Stimulated activated CD4-positive, alpha-beta T cell treated with anti-CD3 and anti-CD28 coated beads, Interleukin-15, amount 100 ng/mL, for 24 hours (primary cell): ENCODE measurements at regions not wholly inside any gene's neighbourhood (a gene's known extent, or its start where the extent isn't known, plus 50 kb on each side); places are given as distances from the start of the nearest gene placed in this dataset.

Source experiments
- DNase-seq: peaks from one replicate; pipeline ENCODE4 v3.0.0-alpha.2; 2020

DNA sequence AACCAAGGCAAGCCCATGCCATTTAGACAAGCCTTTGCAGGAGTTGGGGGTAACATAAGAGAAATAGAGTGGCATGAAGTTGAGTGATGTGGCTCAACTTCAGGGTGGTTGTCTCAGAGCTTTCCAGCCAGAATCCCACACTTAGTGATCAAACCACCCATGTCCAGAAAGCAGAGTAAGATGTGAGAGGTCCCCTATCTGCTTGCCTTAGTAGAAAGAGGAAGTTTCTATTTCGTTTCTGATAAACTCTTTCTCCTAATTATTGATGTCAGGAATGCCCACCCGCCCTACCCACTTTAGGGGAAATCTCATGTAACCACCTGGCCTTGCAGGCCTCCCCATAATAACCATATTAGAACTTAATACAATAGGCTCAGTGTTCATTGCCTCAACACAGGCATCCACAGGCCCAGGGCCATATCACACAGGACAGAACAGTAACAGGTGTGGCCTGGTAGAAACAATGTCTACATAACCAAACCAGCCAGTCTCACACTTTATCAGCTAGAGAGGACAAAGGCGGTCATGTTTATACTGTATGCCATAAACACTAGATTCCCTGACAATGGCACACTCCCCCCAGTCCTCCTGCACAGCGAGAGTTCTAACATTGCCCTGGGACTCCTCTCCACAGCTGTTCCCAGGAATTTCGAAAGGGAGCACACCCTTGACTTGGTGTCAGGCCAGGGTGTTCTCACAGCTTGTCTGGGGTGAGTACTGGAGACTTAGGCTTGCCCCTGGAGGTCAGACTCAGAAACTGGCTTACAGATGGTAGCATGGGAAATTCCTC is 364.4 kb downstream of the CXCL12 start:
- DNase-seq = no peak

DNA sequence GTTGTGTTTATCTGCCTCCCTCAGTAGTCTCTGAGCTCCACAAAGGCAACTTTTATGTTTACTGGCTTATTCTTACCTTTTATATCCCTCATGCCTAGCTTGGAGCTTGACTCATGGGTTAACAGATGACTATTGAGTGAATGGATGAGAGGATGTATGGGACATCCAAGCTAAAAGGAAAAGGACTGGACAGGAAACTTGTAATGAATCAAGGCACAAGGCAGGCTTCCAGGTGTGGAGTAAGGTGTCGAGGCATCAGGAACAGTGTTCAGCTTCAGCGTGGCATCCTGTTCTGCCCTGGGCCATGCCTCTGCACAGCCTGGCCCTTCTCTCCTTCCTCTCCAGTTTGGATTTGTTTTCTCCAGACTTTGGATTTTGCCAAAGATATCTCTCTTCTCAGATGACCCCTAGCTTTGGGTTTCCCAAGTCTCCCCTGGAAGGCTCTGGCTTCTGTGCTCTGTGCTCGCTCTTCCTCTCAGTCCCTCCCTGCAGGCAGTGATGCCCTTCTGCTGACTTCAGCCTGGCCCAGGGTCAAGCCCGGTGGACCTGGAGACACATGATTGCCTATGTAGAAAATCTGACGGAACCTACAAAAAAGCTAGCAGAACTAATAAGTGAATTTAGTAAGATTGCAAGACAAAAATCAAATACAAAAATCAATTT is 367.3 kb downstream of the CXCL12 start:
- no peak for DNase-seq

DNA sequence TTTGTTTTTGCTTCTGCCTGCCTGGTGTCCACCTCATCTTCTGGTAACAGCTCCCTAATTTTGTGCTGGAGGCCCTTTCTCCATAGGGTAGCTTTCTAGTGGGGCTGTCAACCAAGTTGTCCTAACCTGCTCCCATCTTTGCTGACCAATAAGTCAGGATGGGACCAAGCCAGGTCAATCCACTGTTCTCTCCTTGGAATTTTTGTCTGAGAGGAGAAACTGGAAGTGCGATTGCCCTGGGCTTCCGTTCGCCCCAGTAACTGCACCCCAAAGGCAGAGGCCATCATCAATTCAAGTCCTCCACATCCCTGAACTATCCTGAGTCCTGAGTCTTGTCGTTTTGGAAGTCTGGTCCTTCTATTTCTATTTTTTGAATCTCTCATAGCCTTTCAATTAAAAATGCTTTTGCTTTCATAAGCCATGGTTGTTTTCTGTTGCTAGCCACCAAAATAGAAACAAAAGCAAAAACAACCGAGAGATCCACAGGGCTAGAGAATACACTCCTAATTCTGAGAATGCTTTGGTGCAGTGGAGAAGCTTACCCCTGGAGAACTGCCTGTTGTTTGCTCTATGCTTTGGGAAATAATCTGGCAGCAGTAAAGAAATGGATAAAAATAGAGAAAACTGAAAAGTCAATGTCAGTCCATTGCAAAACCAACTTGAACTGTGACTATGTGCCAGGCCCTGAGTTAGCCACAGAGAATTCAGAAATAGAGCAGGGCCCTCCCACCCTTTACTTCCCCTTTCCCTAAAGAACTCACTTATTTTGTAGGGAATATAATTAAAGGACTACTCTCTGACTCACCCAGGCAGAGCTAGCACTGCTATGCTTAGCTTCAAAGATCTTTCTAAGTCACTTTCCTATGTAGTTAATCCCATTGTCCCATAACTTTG is 368.1 kb downstream of the CXCL12 start:
- DNase-seq = no peak

DNA sequence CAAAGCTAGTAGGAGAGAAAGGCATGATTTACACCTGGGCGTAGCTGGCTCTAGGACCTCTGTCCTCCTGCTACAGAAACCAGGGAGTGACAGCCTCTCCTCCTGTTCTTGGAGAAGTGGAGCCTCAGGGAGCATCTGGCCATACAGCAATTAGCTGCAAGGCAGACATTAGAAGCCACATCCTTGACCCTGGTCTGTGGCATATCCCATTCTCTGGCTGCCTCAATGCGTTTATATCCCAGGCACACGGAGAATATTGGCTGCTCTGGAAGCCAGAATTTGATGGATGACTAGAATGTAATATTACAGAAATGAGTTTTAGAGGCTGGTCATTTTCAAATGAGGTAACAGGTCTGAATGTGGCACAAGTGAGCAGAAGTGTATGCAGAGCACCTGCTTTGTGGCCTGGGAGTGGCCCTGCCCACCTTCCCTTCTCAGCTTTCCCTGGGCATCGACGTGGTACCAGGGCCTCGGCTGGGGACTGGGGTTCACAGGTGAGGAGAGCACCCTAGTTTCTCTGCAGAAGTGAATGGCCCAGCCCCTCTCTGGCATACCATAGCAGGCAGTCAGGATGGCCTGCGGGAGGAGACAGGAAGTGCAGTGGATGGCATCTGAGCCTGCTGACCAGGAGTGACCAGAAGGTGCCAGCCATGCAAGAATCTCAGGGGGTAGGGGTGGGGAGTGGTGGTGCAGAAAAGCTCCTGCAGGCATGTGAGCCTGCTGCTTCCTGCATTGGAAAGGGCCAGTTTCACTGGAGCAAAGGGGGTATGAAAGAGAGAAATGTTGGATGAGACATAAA is 367.2 kb upstream of the ZNF32 start:
- DNase-seq = no peak

DNA sequence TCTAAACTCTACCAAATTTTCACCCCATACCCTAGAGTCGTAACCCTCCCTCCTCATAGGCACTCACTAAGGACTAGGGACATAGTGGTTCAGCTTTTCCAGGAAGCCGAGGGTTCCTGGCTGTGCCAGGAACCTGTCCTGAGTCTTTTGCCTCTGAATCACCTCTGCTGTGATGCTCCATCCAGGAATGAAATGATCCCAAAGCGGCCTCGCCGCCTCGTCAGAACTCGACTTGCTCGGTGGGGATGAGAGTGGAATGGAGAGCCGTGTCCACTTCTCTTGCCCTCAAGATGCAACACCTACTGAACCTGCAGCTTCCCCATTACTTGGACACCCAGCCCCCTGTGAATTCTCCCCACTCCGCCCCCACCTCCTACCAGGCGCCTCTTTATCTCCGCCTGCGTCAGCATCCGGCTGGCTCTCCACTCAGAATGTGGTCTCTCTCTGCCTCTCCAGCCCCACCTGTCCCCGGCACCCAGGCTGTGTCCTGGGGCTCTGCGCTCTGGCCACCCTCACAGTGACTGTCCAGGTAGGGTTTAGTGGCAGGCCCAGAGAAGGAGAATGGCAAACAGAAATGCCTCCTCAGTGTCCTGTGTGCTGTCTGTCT is 366.1 kb upstream of the ZNF32 start:
- no peak for DNase-seq

DNA sequence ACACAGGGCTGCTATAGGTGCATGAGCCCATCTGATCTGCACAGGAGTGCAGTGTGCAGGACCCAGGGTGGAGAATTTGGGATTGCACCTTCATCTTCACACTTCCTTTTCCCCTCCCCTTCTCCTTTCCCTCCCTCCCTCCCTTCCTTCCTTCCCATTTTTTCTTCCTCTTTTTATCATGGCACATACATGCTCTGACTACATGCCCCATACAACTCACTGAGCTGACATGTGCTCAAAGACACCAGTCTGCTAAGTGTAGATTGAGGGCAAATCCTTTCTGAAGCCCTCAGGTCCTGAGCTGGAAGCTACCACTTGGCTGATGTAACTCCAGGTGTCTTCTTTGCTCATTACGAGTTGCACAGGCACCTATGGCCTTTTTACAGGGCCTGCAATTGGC is 365.3 kb upstream of the ZNF32 start:
- DNase-seq = no peak

DNA sequence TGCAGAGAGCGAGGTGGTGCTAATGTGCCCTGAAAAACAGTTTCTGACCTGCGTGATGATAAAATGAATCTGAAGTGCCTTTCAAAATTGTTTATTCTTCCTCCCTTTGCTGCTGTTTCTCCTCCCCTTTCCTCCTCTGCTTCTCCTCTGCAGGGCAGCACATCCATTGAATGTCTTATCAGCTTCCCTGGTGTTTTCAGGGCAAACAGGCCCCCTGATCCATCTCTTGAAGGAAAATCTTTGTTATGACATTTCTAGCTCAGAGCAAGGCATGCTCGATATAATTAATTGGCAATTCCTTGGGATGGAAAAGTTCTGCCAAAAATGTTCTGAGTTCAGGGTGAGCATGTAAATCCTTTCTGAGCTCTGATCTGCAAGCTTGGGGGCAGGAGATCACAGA is 364.2 kb upstream of the ZNF32 start:
- DNase-seq = no peak

DNA sequence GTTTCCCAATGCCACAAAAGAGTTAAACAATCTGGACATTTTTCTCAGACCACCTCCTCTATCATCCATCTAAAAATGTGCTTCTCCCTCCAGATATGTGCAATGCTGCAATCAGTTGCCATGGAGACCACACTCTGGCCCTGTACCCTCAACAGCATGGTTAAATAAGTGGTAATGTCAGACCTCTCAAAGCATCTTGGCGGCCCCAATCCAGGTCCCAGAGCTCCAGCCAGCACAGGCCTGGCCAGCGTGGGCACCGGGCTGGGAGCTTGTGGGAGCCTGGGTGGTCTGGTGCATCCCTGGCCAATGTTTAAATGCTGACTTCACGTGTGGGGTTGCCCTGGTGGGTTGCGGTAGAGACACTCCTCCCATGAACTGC is 362.9 kb upstream of the ZNF32 start:
- DNase-seq = no peak

DNA sequence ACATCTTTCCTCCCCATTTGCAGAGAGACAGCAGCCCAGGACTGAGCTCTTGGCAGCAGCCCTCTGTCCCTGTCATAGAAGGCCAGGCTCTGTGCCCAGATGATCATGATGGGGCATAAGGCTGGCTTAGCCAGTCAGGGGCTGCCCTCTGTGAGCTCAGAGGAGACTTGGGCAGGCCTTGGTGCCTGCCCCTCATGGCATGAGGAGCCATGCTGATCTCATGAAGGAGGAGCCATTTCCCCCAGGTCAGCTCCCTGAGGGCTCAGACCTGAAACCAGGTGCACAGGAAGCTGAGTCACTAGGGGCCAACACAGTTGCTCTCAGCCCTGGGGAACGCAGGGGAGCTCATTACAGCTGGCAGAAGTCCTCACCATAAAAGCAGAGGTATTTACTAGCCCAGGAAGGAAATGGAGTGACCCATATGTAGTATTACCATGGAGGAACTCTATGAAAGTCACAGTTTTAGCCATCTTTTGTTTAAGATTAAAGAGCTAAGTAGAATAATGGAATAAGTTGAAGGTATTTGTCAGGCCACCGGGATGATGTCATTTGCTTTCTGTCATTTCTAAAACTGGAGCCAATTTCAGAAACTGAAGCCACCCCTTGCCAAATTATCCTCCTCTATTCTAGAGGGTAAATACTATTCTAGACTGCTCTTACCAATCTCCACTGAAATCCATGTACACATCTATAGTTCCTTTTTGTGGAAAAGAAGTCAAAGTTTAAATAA is 362.4 kb upstream of the ZNF32 start:
- peak; percentile 30 for DNase-seq

DNA sequence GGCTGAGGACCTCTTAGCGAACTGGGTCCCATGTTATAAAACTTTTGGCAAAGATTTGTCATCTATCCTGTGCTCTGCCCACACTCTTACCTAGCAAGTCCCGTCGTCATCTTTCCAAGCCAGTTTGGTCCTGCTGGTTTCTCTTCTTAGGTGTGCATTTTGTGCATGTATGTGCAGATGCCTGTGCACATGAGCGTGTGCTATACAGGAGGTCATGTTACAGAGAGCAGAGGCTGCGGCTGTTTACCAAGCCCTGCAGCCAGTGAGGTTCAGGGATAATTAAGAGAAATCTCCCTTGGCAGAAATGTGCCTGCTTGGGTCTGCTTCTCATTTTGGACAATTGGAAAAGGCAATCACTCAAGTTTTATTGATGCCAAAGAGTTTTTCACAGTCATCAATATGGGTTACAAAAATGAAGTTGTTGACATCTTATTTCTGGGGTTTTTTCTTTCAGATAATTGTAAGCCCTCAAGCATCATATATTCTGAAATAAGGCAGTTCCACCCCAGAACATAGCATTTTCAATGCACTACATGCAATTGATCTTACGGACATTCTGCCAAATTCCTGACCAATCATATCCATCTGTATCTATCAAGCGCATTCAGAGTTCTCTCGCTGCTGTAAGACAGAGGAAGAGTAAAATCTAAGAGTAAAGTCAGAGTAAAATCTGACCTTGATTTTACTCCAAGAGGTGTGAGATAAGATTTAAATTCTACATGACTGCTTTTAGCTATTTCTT is 361.4 kb upstream of the ZNF32 start:
- DNase-seq = no peak

DNA sequence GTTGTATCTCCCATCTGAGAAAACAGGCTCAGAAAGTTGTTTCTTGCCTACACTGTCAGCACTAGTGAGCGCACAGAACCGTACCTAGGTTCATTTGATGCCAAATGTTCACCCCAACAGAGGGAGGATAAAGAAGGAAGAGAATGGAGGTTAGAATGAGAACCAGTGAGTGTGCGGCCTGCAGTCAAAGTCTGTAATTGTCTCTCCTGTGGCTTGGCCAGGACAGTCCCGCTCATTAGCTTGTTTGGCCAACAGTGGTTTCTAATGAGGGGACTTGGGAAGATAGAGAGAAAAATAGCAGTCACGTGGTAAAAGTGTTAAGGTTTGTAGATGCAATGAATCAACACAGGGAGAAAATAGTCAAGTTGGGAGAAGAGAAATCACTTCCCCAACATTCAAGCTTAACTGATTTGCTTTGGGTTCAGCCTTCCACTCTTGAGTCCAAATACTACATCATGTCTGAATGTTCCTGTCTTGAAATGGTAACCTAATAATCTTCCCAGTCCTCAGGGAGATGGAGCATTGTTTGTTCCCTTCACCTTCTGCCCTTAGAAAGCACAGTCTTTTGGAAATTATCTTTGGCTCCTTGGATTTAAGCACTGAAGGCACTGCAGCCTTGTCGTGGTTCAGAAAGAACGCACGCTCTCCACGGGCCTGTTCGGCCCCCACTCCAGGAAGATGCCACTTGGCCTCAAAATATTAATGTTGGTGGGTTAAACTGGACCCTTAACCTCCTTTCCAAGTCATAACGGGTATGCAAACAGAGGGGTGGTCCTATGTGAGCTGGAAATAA is 360.4 kb upstream of the ZNF32 start:
- no peak for DNase-seq

DNA sequence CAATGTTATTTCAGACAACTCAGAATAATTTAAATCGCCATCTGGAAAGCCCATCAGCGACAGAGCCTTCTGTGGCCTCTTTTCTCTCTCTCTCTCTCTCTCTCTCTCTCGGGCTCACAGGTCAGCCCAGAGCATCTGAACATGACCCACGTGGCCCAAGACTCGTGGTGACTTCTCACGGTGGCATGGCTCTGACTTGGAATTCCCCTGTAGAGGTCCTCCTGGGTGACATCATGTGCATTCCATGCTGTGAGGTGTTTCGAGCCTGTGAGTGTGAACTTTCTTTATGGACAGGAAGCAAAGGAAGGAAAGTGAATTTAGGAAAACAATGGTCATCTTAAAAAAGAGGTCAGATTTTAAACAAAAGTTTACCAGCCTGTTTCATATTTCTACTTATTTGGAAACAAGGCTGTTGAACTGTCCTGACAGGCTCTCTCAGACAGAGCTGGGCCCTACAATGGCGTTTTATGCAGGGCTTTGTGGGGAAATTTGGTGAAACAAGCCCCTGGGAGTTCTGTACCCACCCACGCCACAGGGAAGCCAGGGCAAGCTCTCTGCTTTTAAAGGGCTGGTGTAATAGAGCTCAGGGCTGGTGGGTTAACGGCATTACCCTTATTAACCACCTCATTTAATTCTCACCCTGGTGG is 359.7 kb upstream of the ZNF32 start:
- DNase-seq = no peak

DNA sequence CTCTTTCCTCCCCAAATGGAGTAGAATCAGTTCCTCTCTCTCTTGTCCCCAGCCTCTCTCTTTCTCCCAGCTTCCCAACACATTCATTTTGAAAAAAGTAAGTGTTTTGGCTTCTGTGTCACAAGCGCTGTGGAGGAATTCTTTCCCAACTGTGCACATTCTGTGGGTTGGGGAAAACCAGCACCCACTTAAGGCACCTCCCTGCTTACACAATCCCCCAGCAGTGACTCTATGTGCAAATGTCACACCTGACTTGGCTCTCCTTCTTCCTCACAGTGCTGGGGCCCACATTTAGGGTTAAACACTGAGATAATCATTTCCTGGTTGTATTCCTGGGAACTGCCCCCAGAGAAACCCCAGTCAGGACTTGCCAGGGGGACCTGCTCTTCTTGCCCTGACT is 358.1 kb upstream of the ZNF32 start:
- DNase-seq = no peak

DNA sequence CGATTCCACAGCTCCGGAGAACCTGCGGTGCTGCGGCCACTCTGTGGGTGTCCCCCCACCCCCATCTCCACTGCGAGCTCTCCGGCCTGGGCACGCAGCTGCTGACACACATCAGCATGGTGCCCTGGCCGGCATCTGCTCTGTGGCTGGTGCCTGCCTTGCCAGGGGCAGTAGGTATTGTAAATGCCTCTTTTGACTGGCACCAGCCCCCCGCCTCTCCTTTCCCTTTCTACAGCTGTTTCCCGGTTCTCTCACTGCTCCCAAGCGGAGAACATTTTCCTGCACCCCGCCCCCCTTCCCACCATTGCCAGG is 357.1 kb upstream of the ZNF32 start:
- no peak for DNase-seq

DNA sequence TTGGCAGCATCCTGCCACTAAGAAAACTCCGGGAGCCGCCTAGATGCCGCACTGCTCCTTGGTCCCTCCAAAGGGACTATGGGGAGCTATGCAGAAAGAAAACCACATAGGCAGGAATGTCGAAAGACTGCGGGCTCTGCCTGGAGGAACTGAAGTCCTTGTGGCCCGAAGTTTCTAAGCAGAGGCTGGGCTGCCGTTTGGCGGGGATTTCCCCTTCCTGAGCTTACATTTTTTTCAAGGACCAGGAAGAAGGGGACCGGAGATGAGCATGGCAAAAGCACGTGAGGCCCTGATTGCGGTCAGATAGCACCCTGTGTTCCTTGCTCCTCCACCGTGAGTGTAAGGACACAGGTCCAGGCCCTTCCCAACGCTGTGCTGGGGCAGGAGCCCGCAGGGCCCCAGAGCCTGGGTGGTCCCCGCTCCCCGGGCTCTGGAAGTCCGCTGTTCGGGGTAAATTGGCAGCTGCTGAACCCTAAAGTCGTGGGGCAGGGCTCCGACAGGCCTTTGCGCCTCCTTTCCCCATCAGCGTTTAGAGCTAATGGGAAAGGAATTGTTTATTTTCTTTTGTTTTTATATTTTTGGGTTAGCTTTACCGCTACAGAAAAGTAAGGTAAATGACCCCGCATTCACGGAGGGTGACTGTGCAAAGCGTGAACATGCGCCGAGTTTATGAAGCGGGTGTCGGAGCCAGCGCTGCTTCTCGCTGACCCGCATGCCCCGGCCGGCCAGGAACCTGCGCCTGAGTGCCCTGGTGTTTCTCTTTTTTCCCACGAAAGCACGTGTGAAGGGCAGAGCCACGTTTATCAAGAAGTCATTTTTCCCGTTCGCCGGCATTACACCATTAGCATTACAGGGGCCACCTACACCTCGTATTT is 356.5 kb upstream of the ZNF32 start:
- no peak for DNase-seq

DNA sequence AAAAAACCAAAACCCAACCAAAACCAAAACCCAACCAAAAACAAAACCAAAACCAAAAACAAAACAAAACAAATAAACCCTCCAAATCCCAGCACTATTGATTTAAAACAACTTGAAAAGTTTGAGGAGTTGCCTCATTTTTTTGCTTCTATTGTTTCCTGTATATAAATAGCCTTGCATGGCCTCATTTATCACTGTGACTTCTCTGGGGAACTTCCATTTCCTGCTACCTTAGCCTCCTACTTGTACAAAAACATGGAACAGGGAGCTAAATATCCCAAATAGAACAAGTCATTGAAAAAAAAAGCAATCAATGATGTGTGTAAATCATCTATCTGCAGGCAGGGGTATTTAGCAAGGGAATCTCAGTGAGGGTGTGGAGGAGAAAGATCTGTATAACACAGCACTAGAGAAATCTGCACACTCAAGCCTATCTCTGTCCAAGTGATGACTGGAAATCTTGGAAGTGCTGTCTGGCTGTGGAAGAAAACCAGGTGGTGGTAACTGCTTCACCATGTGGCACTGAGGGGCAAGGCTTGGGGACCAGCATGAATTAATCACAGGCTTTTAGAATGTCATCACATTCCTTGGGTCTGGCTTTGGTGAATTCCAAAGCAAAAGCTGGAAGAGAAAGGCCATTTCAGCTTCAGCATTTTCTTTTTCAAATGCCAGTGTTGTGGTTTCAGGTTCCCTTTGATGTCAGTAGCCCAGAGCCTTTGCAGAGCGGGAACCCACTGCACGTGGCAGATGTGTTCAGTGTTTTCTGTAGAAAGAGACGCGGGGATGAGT is 349.5 kb upstream of the ZNF32 start:
- DNase-seq = no peak

DNA sequence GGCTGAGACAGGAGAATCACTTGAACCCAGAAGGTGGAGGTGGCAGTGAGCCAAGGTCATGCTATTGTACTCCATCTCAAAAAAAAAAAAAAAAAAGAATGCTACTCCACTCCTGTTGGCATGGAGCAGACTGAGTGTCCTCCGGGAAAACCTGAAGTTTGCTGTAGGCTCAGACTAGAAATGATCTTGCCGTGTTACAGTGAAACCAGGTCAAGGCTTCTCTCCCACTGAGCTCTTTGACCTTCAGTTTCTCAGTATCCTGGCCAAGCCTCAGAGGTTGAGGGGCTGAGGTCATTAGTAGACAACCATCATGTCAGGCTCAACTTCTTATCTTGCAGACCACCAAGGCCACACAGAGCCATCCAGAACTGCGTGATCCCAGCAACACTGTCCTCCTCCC is 348.6 kb upstream of the ZNF32 start:
- DNase-seq = no peak

DNA sequence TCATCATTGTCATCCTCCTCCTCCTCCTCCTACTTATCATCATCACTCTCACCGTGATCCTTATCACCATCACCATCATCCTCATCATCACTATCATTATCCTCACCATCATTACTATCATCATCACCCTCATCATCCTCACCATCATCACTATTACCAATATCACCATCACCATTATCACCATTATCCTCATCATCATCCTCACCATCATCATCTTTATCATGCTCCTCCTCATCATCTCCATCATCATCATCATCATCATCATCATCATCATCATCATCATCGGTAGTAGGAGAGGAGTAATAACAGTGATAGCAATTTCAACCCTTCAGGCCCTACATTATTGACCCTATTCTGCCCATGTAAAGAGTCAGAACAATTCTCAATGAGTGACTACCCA is 345.9 kb upstream of the ZNF32 start:
- DNase-seq = no peak
